Skin epidermis (tissue), 12 donors: ENCODE measurements at regions not wholly inside any gene's neighbourhood (a gene's known extent, or its start where the extent isn't known, plus 50 kb on each side); places are given as distances from the start of the nearest gene placed in this dataset.
A peak's percentile ranks its signal among the peaks of the same experiment; 100 is the strongest.

Source experiments
- H3K27ac ChIP-seq, 21 experiments: fragments of 200-600 bp; sonication (generic) in 11 of 21; one replicate each; pipeline ENCODE4 v1.5.0; 2020; ENCODE audit warnings: mild to moderate bottlenecking in 3 of 21, inconsistent platforms in 2 of 21, moderate library complexity in 2 of 21
- H3K4me3 ChIP-seq, 7 experiments: fragments of 200-600 bp; sonication (generic) in 2 of 7; one replicate each; pipeline ENCODE4 v1.5.0; 2020; ENCODE audit warnings: inconsistent platforms in 2 of 7, mild to moderate bottlenecking in 2 of 7, moderate library complexity in 1 of 7

DNA sequence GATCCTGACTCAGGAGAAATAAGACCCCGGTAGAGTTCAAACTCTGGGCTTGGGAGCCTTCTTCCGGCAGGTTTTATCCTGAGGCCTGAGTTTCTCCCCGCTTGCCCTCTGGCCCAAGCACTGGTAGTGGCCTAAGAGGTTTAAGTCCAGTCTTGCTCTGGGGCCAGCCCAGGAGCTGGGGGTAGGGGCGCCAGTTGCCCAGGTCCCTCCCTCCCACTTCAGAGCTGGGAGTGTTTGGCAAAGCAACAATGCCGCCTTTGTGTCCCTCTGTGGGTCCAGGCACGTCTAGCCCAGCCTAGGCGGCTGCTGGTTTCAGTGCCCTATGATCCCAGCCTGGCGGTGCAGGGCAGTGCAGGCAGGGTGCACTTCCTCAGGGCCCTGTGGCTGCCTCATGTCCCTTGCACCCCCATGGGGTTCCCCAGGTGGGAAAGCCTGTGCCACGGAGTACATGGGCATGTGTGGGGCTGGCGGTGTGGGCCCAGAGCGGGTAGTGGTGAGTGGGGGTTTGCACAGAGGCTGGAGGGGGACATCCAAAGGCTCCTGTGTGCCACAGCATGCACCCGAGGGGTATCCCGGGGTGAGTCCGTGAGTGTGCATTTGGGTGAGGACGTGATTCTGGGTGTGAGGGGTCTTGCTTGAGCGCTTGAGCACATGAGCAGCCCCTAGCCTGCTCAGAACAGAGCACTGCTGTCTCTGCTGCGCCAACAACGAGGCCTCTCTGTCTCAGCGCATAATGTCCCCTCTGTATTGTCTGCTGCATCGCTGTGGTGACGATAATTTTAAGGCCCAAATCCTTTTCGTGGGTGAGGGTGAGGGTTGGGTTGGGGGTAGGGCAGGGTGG, 61.7 kb upstream of the PSD2 start:
- Histone ChIP-seq H3K4me3 (no peak overlapping the region), H3K27ac (no peak overlapping the region)

DNA sequence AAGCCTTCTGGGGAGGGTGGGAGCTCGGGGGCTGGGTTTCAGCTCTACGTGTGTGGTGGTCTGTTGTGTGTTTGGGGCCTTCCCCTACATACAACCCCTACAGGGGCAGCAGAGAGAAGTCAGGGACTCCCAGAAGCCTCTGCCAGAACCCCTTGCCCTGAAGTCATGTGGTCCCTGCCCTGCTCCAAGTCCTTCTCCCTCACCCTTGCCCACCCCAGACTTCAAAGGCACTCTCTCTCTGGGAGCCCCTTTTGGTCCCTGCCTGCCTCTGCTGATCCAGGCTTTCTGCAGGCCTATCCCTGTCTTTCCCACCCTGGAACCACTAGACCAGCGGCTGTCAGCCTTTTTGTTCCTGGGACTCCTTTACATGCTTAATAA, 61.1 kb upstream of the PSD2 start:
- peak overlapping the region in 1 of 21 experiments; percentile 67 for H3K27ac ChIP-seq

GRCh38 chr5:139738193-139739149, 57.1 kb upstream of the PSD2 start:
- Histone ChIP-seq H3K4me3 (no peak overlapping the region), H3K27ac (no peak overlapping the region)

More for the DNA sequence above, 61.1 kb upstream of the PSD2 start:
- H3K4me3 ChIP-seq, result no peak overlapping the region

GRCh38 chr5:139739150-139739974, 56.2 kb upstream of the PSD2 start:
- no peak overlapping the region for H3K27ac ChIP-seq
- no peak overlapping the region for H3K4me3 ChIP-seq

GRCh38 chr5:139740138-139740991, 55.2 kb upstream of the PSD2 start:
- no peak overlapping the region for H3K27ac ChIP-seq
- no peak overlapping the region for H3K4me3 ChIP-seq

DNA sequence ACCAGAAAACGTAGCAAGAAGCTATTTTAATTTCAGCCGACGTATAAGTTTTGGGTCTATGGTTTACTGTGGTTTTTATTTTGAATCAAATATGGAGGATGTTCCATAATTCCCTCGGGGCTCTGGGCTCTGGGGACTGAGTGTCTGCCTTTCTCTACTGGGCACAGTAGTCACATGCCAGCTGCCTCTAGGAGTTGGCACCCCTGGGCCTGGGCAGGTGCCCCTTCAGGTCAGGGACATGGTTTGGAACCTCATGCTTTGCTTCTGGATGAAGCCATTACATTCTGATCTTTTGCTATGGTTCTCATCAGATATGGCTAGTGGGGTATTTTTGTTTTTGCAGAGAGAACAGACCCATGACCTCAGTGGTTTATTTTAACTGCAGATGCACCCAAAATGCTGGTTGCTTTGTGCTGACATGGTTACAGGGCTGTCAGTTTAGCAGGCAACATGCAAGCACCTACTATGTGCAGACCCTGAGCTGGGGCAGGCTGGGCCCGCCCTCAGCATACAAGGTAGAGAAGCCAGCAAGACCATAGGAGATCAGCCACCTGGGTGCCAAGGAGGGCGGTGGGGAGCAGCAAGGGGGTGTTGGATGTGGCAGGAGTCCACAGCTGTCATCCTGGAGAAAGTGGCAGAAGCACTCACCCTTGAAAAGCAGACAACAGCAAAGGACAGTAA, 54.5 kb upstream of the PSD2 start:
- Histone ChIP-seq H3K27ac (no peak overlapping the region), H3K4me3 (no peak overlapping the region)

GRCh38 chr5:139741823-139742172, 53.8 kb upstream of the PSD2 start:
- Histone ChIP-seq H3K27ac (no peak overlapping the region), H3K4me3 (no peak overlapping the region)

GRCh38 chr5:139742173-139742903, 53.3 kb upstream of the PSD2 start:
- H3K4me3 ChIP-seq, result no peak overlapping the region
- H3K27ac ChIP-seq, result no peak overlapping the region

DNA sequence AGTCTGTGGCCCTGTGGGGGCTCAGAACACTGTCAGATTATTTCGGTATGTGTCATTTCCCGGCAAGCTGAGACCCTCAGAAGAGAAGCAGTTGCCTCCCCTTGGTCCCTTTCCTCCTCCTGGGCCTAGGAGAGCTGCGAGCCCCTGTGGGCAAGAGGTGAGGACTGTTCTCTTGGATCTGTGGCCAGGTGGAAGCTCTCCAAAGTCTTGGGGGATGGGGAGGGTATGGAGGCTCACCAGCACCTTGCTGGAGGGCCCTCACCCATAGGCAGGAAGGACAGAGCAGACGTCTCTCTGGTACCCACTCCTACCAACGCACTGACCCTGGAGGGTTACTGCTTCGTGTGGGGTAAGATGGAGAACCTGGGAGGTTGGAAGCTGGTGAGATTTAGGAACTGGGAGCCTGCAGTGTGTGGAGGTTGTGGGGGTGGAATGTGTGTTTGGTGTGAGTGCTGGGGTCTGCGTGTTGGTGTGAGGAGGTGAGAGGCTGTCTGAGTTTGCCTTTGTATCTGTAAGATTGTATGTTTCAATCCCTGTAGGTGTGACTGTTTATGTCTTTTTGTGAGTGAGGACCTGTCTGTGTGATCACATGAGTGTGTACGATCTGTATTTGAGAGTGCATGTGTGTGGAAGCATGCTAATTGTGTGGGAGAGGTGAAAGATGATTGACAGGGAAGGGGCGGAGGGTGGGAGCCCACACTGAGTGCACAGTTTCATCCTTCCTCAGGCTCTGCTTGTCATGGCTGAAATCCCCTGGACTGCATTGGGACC, 52.4 kb upstream of the PSD2 start:
- no peak overlapping the region for H3K27ac ChIP-seq
- no peak overlapping the region for H3K4me3 ChIP-seq

GRCh38 chr5:139743804-139744203, 51.8 kb upstream of the PSD2 start:
- peak overlapping the region in 4 of 21 experiments; percentile 8 to 70 (median 54) for H3K27ac ChIP-seq

DNA sequence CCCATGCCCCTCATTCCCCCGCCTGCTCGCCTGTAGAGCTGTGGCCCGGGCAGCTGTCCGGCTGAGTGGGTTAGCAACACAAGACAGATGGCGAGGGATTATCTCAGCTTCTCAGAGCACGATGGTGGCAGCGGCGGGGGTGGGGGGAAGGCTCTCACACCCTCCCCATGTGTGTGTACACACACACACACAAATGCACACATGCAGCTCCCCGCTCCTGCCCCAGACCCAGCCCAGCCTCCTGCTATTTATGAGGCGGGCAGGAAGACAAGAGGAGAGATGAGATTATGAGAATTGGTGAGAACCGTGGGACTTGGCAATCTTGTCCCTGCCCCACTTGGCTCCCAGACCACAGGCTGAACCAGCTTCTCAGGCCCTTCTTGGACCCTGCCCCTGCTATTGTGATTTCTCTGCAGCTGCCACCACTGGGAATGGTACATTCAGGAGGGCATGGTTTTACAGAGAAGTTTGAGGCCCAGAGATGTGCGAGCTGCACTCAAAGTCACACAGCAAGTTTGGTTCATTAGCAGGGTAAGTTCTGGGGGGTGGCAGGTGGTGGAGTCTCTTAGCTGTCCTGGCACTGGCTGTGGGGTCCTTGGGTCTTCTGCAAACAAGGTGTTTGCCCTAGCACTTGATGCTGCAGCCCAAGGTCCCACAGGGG, 51.0 kb upstream of the PSD2 start:
- Histone ChIP-seq H3K4me3 (no peak overlapping the region), H3K27ac (peak overlapping the region in 8 of 21 experiments; percentile 8 to 70 (median 30))

More at GRCh38 chr5:139743804-139744203, 51.8 kb upstream of the PSD2 start:
- no peak overlapping the region for H3K4me3 ChIP-seq

- H3K27ac ChIP-seq, result peak overlapping the region in 16 of 21 experiments; percentile 25 to 76 (median 53)
- H3K4me3 ChIP-seq, result no peak overlapping the region
Measured at GRCh38 chr5:139745132-139745799, 50.3 kb upstream of the PSD2 start.

DNA sequence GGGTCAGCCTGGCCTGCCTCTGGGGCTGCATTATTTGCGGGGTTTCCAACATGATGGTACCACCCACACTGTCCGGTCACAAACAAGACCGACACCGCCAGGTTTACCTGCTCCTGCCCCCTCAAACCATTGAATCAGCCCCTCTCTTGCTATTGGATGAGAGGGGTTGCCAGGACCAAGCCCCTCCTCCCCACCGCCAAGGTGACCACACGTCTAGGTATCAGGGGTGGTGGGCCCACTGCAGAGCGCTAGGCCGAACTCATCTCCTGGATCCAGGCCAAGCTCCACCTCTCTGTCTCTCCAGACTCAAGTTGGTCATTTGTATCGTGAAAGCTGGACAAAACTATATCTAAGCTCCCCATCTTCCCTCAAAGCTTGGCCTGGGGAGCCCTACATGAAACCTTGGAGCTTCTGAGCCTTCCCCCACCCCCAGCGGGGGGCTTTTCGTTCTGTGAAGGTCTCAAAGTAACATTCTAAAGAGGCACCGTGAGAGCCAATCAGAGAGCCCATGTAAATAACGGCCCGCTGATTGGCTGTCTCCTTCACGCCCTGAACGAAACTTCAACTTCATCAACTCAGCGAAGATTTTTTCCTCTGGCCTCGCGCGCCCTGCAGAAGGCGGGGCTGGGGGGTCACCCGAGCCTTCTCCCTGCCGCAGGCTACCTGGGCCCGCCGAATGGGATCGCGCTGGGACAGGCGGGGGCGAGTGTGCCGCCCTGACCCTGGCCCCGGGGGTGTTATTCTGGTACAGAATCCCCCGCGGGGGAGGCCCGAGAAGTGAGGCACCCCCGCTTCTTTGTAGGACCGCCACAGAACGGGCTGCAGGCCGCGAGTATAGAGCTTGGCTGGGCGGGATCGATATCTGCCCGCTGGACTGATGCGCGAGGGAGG, 49.6 kb upstream of the PSD2 start:
- H3K27ac ChIP-seq, result peak overlapping the region in 18 of 21 experiments; percentile 25 to 76 (median 53)

More for the DNA sequence above, 49.6 kb upstream of the PSD2 start:
- H3K4me3 ChIP-seq, result peak overlapping the region; percentile 21 to 37 (median 25)
